Effector memory CD4-positive, alpha-beta T cell (primary cell): ENCODE measurements at regions not wholly inside any gene's neighbourhood (a gene's known extent, or its start where the extent isn't known, plus 50 kb on each side); places are given as distances from the start of the nearest gene placed in this dataset.

Experiments used
- DNase-seq, 3 donors: peaks; one replicate each; pipeline ENCODE4 v3.0.0-alpha.2; 2020
- H3K27ac ChIP-seq: 2 replicates; pipeline ENCODE4 v1.7.0; 2013; ENCODE audit warnings: mild to moderate bottlenecking, low read length, moderate library complexity; ENCODE audit not compliant: insufficient read depth, poor library complexity, severe bottlenecking
- H3K27me3 ChIP-seq: replicated peaks from 2 replicates; pipeline ENCODE4 v1.7.0; 2013; ENCODE audit warnings: mild to moderate bottlenecking, low read length; ENCODE audit not compliant: insufficient read depth, control insufficient read depth, poor library complexity, severe bottlenecking
- H3K36me3 ChIP-seq: 2 replicates; pipeline ENCODE4 v1.7.0; 2013; ENCODE audit warnings: mild to moderate bottlenecking, low read length, moderate library complexity; ENCODE audit not compliant: control insufficient read depth, insufficient read depth
- H3K4me1 ChIP-seq: 2 replicates; pipeline ENCODE4 v1.7.0; 2013; ENCODE audit warnings: low read length, mild to moderate bottlenecking; ENCODE audit not compliant: control insufficient read depth, insufficient read depth, poor library complexity, severe bottlenecking
- H3K4me3 ChIP-seq: 2 replicates; pipeline ENCODE4 v1.7.0; 2013; ENCODE audit warnings: low read length, low read depth, mild to moderate bottlenecking; ENCODE audit not compliant: insufficient read depth, poor library complexity, severe bottlenecking
- H3K9me3 ChIP-seq: 2 replicates; pipeline ENCODE4 v1.7.0; 2013; ENCODE audit warnings: mild to moderate bottlenecking, low read length, moderate library complexity; ENCODE audit not compliant: control insufficient read depth

GRCh38 chr5:159660401-159660800, 255.9 kb upstream of the ADRA1B start:
- Histone ChIP-seq H3K27ac (no peak overlapping the region), H3K9me3 (no peaks in the 10 kb centered on the region), H3K4me3 (no peak overlapping the region), H3K36me3 (no peaks in the 10 kb centered on the region), H3K27me3 (no peaks in the 10 kb centered on the region), H3K4me1 (no peaks in the 10 kb centered on the region)
- DNase-seq: no peak

GRCh38 chr5:159663986-159664385, 252.3 kb upstream of the ADRA1B start:
- no peak for DNase-seq
- H3K27ac ChIP-seq: no peak overlapping the region
- H3K4me3 ChIP-seq: no peak overlapping the region
- H3K27me3 ChIP-seq: no peaks in the 10 kb centered on the region
- no peaks in the 10 kb centered on the region for H3K9me3 ChIP-seq
- no peaks in the 10 kb centered on the region for H3K36me3 ChIP-seq
- no peaks in the 10 kb centered on the region for H3K4me1 ChIP-seq

- no peak for DNase-seq
- no peaks in the 10 kb centered on the region for H3K36me3 ChIP-seq
Measured at GRCh38 chr5:159667286-159667685, 249.0 kb upstream of the ADRA1B start.

GRCh38 chr5:159668556-159668955, 247.7 kb upstream of the ADRA1B start:
- no peak for DNase-seq
- Histone ChIP-seq H3K9me3 (no peaks in the 10 kb centered on the region), H3K27ac (no peak overlapping the region)

More at GRCh38 chr5:159667286-159667685, 249.0 kb upstream of the ADRA1B start:
- Histone ChIP-seq H3K27me3 (no peaks in the 10 kb centered on the region), H3K4me3 (no peak overlapping the region), H3K9me3 (no peaks in the 10 kb centered on the region), H3K4me1 (no peaks in the 10 kb centered on the region), H3K27ac (no peak overlapping the region)

GRCh38 chr5:159669559-159669958, 246.7 kb upstream of the ADRA1B start:
- H3K27ac ChIP-seq: no peak overlapping the region
- H3K4me3 ChIP-seq: no peak overlapping the region
- no peaks in the 10 kb centered on the region for H3K27me3 ChIP-seq
- H3K4me1 ChIP-seq: no peaks in the 10 kb centered on the region
- no peaks in the 10 kb centered on the region for H3K36me3 ChIP-seq
- no peaks in the 10 kb centered on the region for H3K9me3 ChIP-seq
- no peak for DNase-seq

More at GRCh38 chr5:159668556-159668955, 247.7 kb upstream of the ADRA1B start:
- Histone ChIP-seq H3K4me3 (no peak overlapping the region), H3K4me1 (no peaks in the 10 kb centered on the region), H3K36me3 (no peaks in the 10 kb centered on the region), H3K27me3 (no peaks in the 10 kb centered on the region)

- no peaks in the 10 kb centered on the region for H3K9me3 ChIP-seq
- H3K4me1 ChIP-seq: no peaks in the 10 kb centered on the region
- H3K36me3 ChIP-seq: no peaks in the 10 kb centered on the region
- H3K27me3 ChIP-seq: no peaks in the 10 kb centered on the region
- DNase-seq: no peak
- H3K4me3 ChIP-seq: no peak overlapping the region
- H3K27ac ChIP-seq: no peak overlapping the region
Measured at GRCh38 chr5:159671886-159672285, 244.4 kb upstream of the ADRA1B start.

GRCh38 chr5:159673538-159673937, 242.7 kb upstream of the ADRA1B start:
- Histone ChIP-seq H3K36me3 (no peaks in the 10 kb centered on the region), H3K27ac (no peak overlapping the region), H3K27me3 (no peaks in the 10 kb centered on the region), H3K4me3 (no peak overlapping the region), H3K9me3 (no peaks in the 10 kb centered on the region), H3K4me1 (no peaks in the 10 kb centered on the region)
- DNase-seq: no peak

- DNase-seq: no peak
- Histone ChIP-seq H3K27me3 (no peaks in the 10 kb centered on the region), H3K9me3 (no peaks in the 10 kb centered on the region), H3K27ac (no peak overlapping the region), H3K4me3 (no peak overlapping the region), H3K4me1 (no peaks in the 10 kb centered on the region), H3K36me3 (no peaks in the 10 kb centered on the region)
Measured at GRCh38 chr5:159678657-159679392, 237.5 kb upstream of the ADRA1B start.

GRCh38 chr5:159680095-159680494, 236.2 kb upstream of the ADRA1B start:
- Histone ChIP-seq H3K27ac (no peak overlapping the region), H3K4me3 (no peak overlapping the region), H3K27me3 (no peaks in the 10 kb centered on the region), H3K36me3 (no peaks in the 10 kb centered on the region), H3K9me3 (no peaks in the 10 kb centered on the region), H3K4me1 (no peaks in the 10 kb centered on the region)
- no peak for DNase-seq

- H3K27me3 ChIP-seq: no peaks in the 10 kb centered on the region
- no peaks in the 10 kb centered on the region for H3K9me3 ChIP-seq
- H3K36me3 ChIP-seq: no peaks in the 10 kb centered on the region
- H3K27ac ChIP-seq: no peak overlapping the region
- no peak for DNase-seq
- no peaks in the 10 kb centered on the region for H3K4me1 ChIP-seq
- H3K4me3 ChIP-seq: no peak overlapping the region
Measured at GRCh38 chr5:159681661-159682060, 234.6 kb upstream of the ADRA1B start.
